ENCODE measurements at regions not wholly inside any gene's neighbourhood (a gene's known extent, or its start where the extent isn't known, plus 50 kb on each side); places are given as distances from the start of the nearest gene placed in this dataset.

- TF ChIP-seq CTCF (conservative IDR thresholded peaks at IDR 0.05) (no peak), ZFX (IDR thresholded peaks at IDR 0.05) (no peak)
Observed at GRCh38 chr3:166889241-166889640, 490.9 kb downstream of the ZBBX start.

All from C4-2B (cell line).